Cardiac muscle cell (in vitro differentiated cells and primary cell): ENCODE measurements at regions not wholly inside any gene's neighbourhood (a gene's known extent, or its start where the extent isn't known, plus 50 kb on each side); places are given as distances from the start of the nearest gene placed in this dataset.
"Not testable (repeated sequence)": the region's sequence is repeated elsewhere in the genome, so short reads cannot be mapped to it uniquely, and the experiment has no call there.

ENCODE experiments used
- DNase-seq, 2 donors: peaks; one replicate each; pipeline versions ENCODE4 v3.0.0 to v3.0.0-alpha.2; 2010 to 2017; ENCODE audit warnings: low read depth in 1 of 2, low spot score in 1 of 2
- H3K27ac ChIP-seq: fragments of 200-600 bp; sonication (generic); 2 replicates; pipeline ENCODE4 v1.5.1; 2016
- H3K27me3 ChIP-seq: fragments of 200-600 bp; sonication (generic); 2 replicates; pipeline ENCODE4 v1.6.0; 2016; ENCODE audit warnings: control low read depth
- H3K36me3 ChIP-seq: fragments of 200-600 bp; sonication (generic); 2 replicates; pipeline ENCODE4 v1.5.1; 2016; ENCODE audit warnings: control low read depth
- H3K4me1 ChIP-seq: fragments of 200-600 bp; sonication (generic); 2 replicates; pipeline ENCODE4 v1.8.1; 2017; ENCODE audit warnings: low read depth, mild to moderate bottlenecking, mixed run types
- H3K4me3 ChIP-seq: fragments of 200-600 bp; sonication (generic); 2 replicates; pipeline ENCODE4 v1.5.1; 2016; ENCODE audit warnings: mild to moderate bottlenecking
- H3K9me3 ChIP-seq: fragments of 200-600 bp; sonication (generic); 2 replicates; pipeline ENCODE4 v1.5.1; 2017; ENCODE audit warnings: low read depth, mild to moderate bottlenecking, control low read depth
- CTCF ChIP-seq: IDR thresholded peaks from 2 replicates; pipeline ENCODE4 v1.5.1; 2012; ENCODE audit warnings: low read depth, mild to moderate bottlenecking, low read length

- H3K4me3 ChIP-seq, H3K36me3 ChIP-seq, H3K27ac ChIP-seq, H3K9me3 ChIP-seq, H3K27me3 ChIP-seq: not testable (repeated sequence)
- DNase-seq = peak in 1 of 2 donors; percentile 53
- peaks cover 11% of the 10 kb centered on the region for H3K4me1 ChIP-seq
Observed at GRCh38 chr2:130265570-130266247, 67.5 kb upstream of the TUBA3E start.

- not testable (repeated sequence) for H3K36me3 ChIP-seq, DNase-seq, H3K27ac ChIP-seq, H3K27me3 ChIP-seq, H3K4me3 ChIP-seq, H3K9me3 ChIP-seq
- peaks cover 11% of the 10 kb centered on the region for H3K4me1 ChIP-seq
Observed at GRCh38 chr2:130264901-130265320, 66.7 kb upstream of the TUBA3E start.

GRCh38 chr2:130264501-130264900 is 66.3 kb upstream of the TUBA3E start:
- TF ChIP-seq CTCF = no peak
- H3K4me1 ChIP-seq = peaks cover 11% of the 10 kb centered on the region
- no peak for DNase-seq
- H3K4me3 ChIP-seq = no peak overlapping the region
- H3K36me3 ChIP-seq = no peaks in the 10 kb centered on the region
- no peaks in the 10 kb centered on the region for H3K9me3 ChIP-seq
- no peaks in the 10 kb centered on the region for H3K27me3 ChIP-seq
- no peak overlapping the region for H3K27ac ChIP-seq

- no peak for DNase-seq
- H3K36me3 ChIP-seq = no peaks in the 10 kb centered on the region
- H3K27me3 ChIP-seq = no peaks in the 10 kb centered on the region
- no peak for TF ChIP-seq CTCF
- H3K4me1 ChIP-seq = peaks cover 11% of the 10 kb centered on the region
- H3K9me3 ChIP-seq = no peaks in the 10 kb centered on the region
- no peak overlapping the region for H3K4me3 ChIP-seq
- no peak overlapping the region for H3K27ac ChIP-seq
Observed at GRCh38 chr2:130264046-130264445, 65.8 kb upstream of the TUBA3E start.

GRCh38 chr2:130263606-130264005 is 65.4 kb upstream of the TUBA3E start:
- H3K4me3 ChIP-seq = no peak overlapping the region
- peaks cover 11% of the 10 kb centered on the region for H3K4me1 ChIP-seq
- no peak for DNase-seq
- no peaks in the 10 kb centered on the region for H3K27me3 ChIP-seq
- H3K36me3 ChIP-seq = no peaks in the 10 kb centered on the region
- H3K27ac ChIP-seq = no peak overlapping the region
- TF ChIP-seq CTCF = no peak
- no peaks in the 10 kb centered on the region for H3K9me3 ChIP-seq

- no peak for TF ChIP-seq CTCF
- no peaks in the 10 kb centered on the region for H3K9me3 ChIP-seq
- no peak overlapping the region for H3K4me3 ChIP-seq
- H3K4me1 ChIP-seq = peaks cover 11% of the 10 kb centered on the region
- no peaks in the 10 kb centered on the region for H3K36me3 ChIP-seq
- H3K27ac ChIP-seq = peak overlapping the region; percentile 52
- peak; percentile 42 to 50 for DNase-seq
- H3K27me3 ChIP-seq = peaks cover 5% of the 10 kb centered on the region
Observed at GRCh38 chr2:130261970-130262760, 63.9 kb upstream of the TUBA3E start.
